ENCODE measurements at regions not wholly inside any gene's neighbourhood (a gene's known extent, or its start where the extent isn't known, plus 50 kb on each side); places are given as distances from the start of the nearest gene placed in this dataset.

DNA sequence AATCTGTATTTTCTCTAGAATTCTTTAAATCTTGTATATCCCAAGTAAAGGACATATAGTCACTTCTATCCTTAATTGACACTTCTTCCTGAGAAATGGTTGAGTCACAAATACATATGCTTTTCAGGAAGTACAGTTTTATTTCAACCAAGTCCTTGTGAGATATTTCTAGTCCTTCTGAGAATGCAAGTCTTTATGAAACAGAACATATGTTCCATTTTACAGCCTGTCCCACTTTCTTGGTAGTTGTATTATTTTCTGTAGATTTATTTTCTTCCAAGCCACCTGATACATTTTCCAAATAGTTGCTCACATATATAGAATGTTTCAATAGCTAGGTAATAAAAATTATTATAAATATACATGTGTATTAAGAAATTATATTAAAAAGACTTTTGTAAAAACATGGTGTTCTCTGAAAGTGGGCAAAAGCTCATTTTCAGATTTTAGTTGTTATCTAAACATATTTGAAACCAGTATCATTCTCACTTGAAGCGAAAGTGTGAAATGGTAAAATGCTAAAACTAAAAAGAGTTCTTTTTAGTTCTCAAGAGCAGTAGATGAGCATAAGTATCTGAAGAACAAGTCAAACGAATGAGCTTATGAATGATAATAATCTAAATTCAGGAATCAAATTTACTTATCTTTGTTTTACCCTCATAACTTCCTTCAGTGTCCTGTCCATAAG is 468.0 kb downstream of the EPHA5 start:
- CTCF ChIA-PET = no interaction called here
- Histone ChIP-seq H2AK5ac (ENCODE audit: low read depth, low read length) (no peak overlapping the region), H2BK20ac (ENCODE audit: low read depth, low read length) (no peak overlapping the region), H3K9me1 (ENCODE audit: insufficient read depth, low read length) (no peaks in the 10 kb centered on the region), H4K91ac (ENCODE audit: insufficient read depth, low read depth, low read length) (no peak overlapping the region), H3K4me3 (ENCODE audit: insufficient read depth, low read depth, low read length) (no peak overlapping the region), H4K20me1 (ENCODE audit: insufficient read depth, low read length) (no peaks in the 10 kb centered on the region), H3K9me3 (ENCODE audit: control insufficient read depth, insufficient read depth, low read length) (no peaks in the 10 kb centered on the region), H3K4ac (ENCODE audit: low read depth, low read length) (no peak overlapping the region), H3K4me2 (ENCODE audit: low read depth, low read length) (no peak overlapping the region), H2BK120ac (ENCODE audit: low read depth, low read length) (no peak overlapping the region), H3K18ac (ENCODE audit: low read depth, low read length) (no peak overlapping the region), H3K36me3 (ENCODE audit: control insufficient read depth, insufficient read depth, low read length) (no peaks in the 10 kb centered on the region), H2AK9ac (replicated peaks; ENCODE audit: low read depth, low read length, poor library complexity) (no peak overlapping the region), H3K27ac (ENCODE audit: insufficient read depth, low read length) (no peak overlapping the region), H3K27me3 (ENCODE audit: control insufficient read depth, insufficient read depth, low read length) (no peaks in the 10 kb centered on the region), H2BK5ac (ENCODE audit: low read depth, low read length, poor library complexity, severe bottlenecking) (no peak overlapping the region), H3K14ac (replicated peaks; ENCODE audit: low read depth, low read length) (no peak overlapping the region), H3K79me1 (ENCODE audit: low read depth in 1 of 2, low read length in 2 of 2) (no peaks in the 10 kb centered on the region), H3K56ac (ENCODE audit: extremely low read depth, insufficient read depth, low read length) (no peak overlapping the region), H2AFZ (replicated peaks; ENCODE audit: low read length, poor library complexity) (no peak overlapping the region), H4K8ac (ENCODE audit: low read depth in 2 of 2, low read length in 2 of 2) (no peak overlapping the region), H2BK15ac (ENCODE audit: low read depth, low read length) (no peak overlapping the region), H3K9ac (ENCODE audit: low read depth, low read length) (no peak overlapping the region), H4K5ac (ENCODE audit: low read depth, low read length) (no peak overlapping the region), H3K23ac (ENCODE audit: low read depth, low read length) (no peak overlapping the region), H3K4me1 (ENCODE audit: control insufficient read depth, insufficient read depth, low read length) (no peaks in the 10 kb centered on the region)
- intact Hi-C loops (cut with micrococcal nuclease) = no loop called here
- ATAC-seq (ENCODE audit: low read depth) (no peak), DNase-seq (no peak)
- no CpG with 5 or more reads among the region's 2 CpGs for WGBS, 2 experiments (ENCODE audit: extremely low coverage in 2 of 2, insufficient read length in 1 of 2)
- no TSS peak for BruUV-seq (replicated peaks)
- POLR2A ChIA-PET (ENCODE audit: unreplicated experiment) = no interaction called here
- TF ChIP-seq NFE2L2 (IDR thresholded peaks at IDR 0.05; ENCODE audit: low read depth, low read length) = no peak
- no peak for TF ChIP-seq CHD1 (IDR thresholded peaks at IDR 0.05; ENCODE audit: low read depth, low read length)
- no peak for TF ChIP-seq SMC3 (IDR thresholded peaks at IDR 0.05; ENCODE audit: low read depth, low read length)
- no peak for TF ChIP-seq FOS (IDR thresholded peaks at IDR 0.05; ENCODE audit: low read depth, low read length)
- TF ChIP-seq BHLHE40 (IDR thresholded peaks at IDR 0.05; ENCODE audit: low read depth, low read length) = no peak
- TF ChIP-seq RFX5 (IDR thresholded peaks at IDR 0.05; ENCODE audit: low read depth, low read length) = no peak
- TF ChIP-seq, protein P1, sequence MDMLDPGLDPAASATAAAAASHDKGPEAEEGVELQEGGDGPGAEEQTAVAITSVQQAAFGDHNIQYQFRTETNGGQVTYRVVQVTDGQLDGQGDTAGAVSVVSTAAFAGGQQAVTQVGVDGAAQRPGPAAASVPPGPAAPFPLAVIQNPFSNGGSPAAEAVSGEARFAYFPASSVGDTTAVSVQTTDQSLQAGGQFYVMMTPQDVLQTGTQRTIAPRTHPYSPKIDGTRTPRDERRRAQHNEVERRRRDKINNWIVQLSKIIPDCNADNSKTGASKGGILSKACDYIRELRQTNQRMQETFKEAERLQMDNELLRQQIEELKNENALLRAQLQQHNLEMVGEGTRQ (IDR thresholded peaks at IDR 0.05; ENCODE audit: low read depth, low read length) = no peak
- TF ChIP-seq, protein P2, sequence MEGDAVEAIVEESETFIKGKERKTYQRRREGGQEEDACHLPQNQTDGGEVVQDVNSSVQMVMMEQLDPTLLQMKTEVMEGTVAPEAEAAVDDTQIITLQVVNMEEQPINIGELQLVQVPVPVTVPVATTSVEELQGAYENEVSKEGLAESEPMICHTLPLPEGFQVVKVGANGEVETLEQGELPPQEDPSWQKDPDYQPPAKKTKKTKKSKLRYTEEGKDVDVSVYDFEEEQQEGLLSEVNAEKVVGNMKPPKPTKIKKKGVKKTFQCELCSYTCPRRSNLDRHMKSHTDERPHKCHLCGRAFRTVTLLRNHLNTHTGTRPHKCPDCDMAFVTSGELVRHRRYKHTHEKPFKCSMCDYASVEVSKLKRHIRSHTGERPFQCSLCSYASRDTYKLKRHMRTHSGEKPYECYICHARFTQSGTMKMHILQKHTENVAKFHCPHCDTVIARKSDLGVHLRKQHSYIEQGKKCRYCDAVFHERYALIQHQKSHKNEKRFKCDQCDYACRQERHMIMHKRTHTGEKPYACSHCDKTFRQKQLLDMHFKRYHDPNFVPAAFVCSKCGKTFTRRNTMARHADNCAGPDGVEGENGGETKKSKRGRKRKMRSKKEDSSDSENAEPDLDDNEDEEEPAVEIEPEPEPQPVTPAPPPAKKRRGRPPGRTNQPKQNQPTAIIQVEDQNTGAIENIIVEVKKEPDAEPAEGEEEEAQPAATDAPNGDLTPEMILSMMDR (conservative IDR thresholded peaks at IDR 0.05; ENCODE audit: low read depth, low read length) = no peak
- TF ChIP-seq RCOR1 (IDR thresholded peaks at IDR 0.05; ENCODE audit: insufficient replicate concordance, low read length) = no peak
- no peak for TF ChIP-seq MXI1 (IDR thresholded peaks at IDR 0.05; ENCODE audit: borderline replicate concordance, low read depth, low read length)
- TF ChIP-seq MAZ (IDR thresholded peaks at IDR 0.05; ENCODE audit: borderline replicate concordance, low read depth, low read length) = no peak
- no peak for TF ChIP-seq CEBPB (IDR thresholded peaks at IDR 0.05; ENCODE audit: low read depth, low read length)
- no peak for TF ChIP-seq MAFK (IDR thresholded peaks at IDR 0.05; ENCODE audit: low read depth, low read length)
- TF ChIP-seq RAD21 (IDR thresholded peaks at IDR 0.05; ENCODE audit: low read length) = no peak
- no peak for TF ChIP-seq ELK1 (IDR thresholded peaks at IDR 0.05; ENCODE audit: borderline replicate concordance, low read depth, low read length)
- no peak for TF ChIP-seq POLR2A (IDR thresholded peaks at IDR 0.05; ENCODE audit: low read depth, low read length)
- dilution Hi-C loops (cut with HindIII; ENCODE audit: low sequenced_read_pairs, unreplicated experiment) = no loop called here
- in situ Hi-C loops (cut with MboI; ENCODE audit: low sequenced_read_pairs) = no loop called here

All from IMR-90 (cell line).